H9 (cell line): ENCODE measurements at regions not wholly inside any gene's neighbourhood (a gene's known extent, or its start where the extent isn't known, plus 50 kb on each side); places are given as distances from the start of the nearest gene placed in this dataset.

Experiments
- DNase-seq: peaks from one replicate; pipeline ENCODE4 v3.0.0-alpha.2; 2017
- H2AFZ ChIP-seq: one replicate; pipeline ENCODE4 v1.6.1; 2013; ENCODE audit warnings: mild to moderate bottlenecking, low read length, control low read depth, moderate library complexity
- H2AK5ac ChIP-seq: 2 replicates; pipeline ENCODE4 v1.6.1; 2013; ENCODE audit warnings: low read length, control low read depth, mixed read lengths; ENCODE audit not compliant: insufficient read length
- H2BK120ac ChIP-seq: one replicate; pipeline ENCODE4 v1.6.1; 2013; ENCODE audit warnings: low read depth, mild to moderate bottlenecking, low read length, control low read depth, inconsistent platforms; ENCODE audit not compliant: poor library complexity, severe bottlenecking
- H2BK12ac ChIP-seq: 2 replicates; pipeline ENCODE4 v1.6.1; 2013; ENCODE audit warnings: low read length, control low read depth, mixed read lengths, low read depth; ENCODE audit not compliant: insufficient read length
- H2BK15ac ChIP-seq: 2 replicates; pipeline ENCODE4 v1.6.1; 2013; ENCODE audit warnings: low read depth, low read length, control low read depth
- H2BK20ac ChIP-seq: one replicate; pipeline ENCODE4 v1.6.1; 2013; ENCODE audit warnings: low read depth, mild to moderate bottlenecking, low read length, control low read depth, inconsistent platforms; ENCODE audit not compliant: poor library complexity, severe bottlenecking
- H2BK5ac ChIP-seq: 2 replicates; pipeline ENCODE4 v1.6.1; 2013; ENCODE audit warnings: low read length, control low read depth, mixed read lengths; ENCODE audit not compliant: insufficient read length
- H3K14ac ChIP-seq: 2 replicates; pipeline ENCODE4 v1.6.1; 2013; ENCODE audit warnings: low read length, control low read depth; ENCODE audit not compliant: insufficient read depth
- H3K18ac ChIP-seq: 2 replicates; pipeline ENCODE4 v1.6.1; 2013; ENCODE audit warnings: low read depth, mild to moderate bottlenecking, mixed read lengths, low read length, control low read depth; ENCODE audit not compliant: insufficient read length
- H3K23ac ChIP-seq: 2 replicates; pipeline ENCODE4 v1.6.1; 2013; ENCODE audit warnings: low read length, control low read depth, mixed read lengths, low read depth; ENCODE audit not compliant: insufficient read length
- H3K23me2 ChIP-seq: 2 replicates; pipeline ENCODE4 v1.6.1; 2013; ENCODE audit warnings: low read depth, mild to moderate bottlenecking, mixed read lengths, low read length, control low read depth; ENCODE audit not compliant: insufficient read length, poor library complexity, severe bottlenecking
- H3K27ac ChIP-seq: 2 replicates; pipeline ENCODE4 v1.5.1; 2013; ENCODE audit warnings: low read length, control low read depth, mixed read lengths, low read depth; ENCODE audit not compliant: insufficient read length
- H3K27me3 ChIP-seq: 2 replicates; pipeline ENCODE4 v1.6.1; 2013; ENCODE audit warnings: low read length, control low read depth, inconsistent platforms; ENCODE audit not compliant: insufficient read depth
- H3K4ac ChIP-seq: 2 replicates; pipeline ENCODE4 v1.6.1; 2013; ENCODE audit warnings: low read depth, mild to moderate bottlenecking, control low read depth, inconsistent platforms, low read length, moderate library complexity
- H3K4me1 ChIP-seq: 2 replicates; pipeline ENCODE4 v1.6.1; 2013; ENCODE audit warnings: low read length, control low read depth, inconsistent platforms; ENCODE audit not compliant: insufficient read depth
- H3K4me2 ChIP-seq: 2 replicates; pipeline ENCODE4 v1.6.1; 2013; ENCODE audit warnings: low read length, control low read depth, mixed read lengths; ENCODE audit not compliant: insufficient read length, insufficient read depth
- H3K56ac ChIP-seq: 2 replicates; pipeline ENCODE4 v1.6.1; 2013; ENCODE audit warnings: low read depth, mild to moderate bottlenecking, mixed read lengths, low read length, control low read depth; ENCODE audit not compliant: insufficient read length
- H3K79me1 ChIP-seq: 2 replicates; pipeline ENCODE4 v1.6.1; 2013; ENCODE audit warnings: low read depth, mild to moderate bottlenecking, moderate library complexity, low read length, control low read depth, inconsistent platforms; ENCODE audit not compliant: insufficient read depth, poor library complexity, severe bottlenecking
- H3K79me2 ChIP-seq: 2 replicates; pipeline ENCODE4 v1.6.1; 2013; ENCODE audit warnings: low read length, control low read depth, inconsistent platforms; ENCODE audit not compliant: insufficient read depth
- H3K9ac ChIP-seq: 2 replicates; pipeline ENCODE4 v1.6.1; 2013; ENCODE audit warnings: low read length, control low read depth, mixed read lengths; ENCODE audit not compliant: insufficient read length; ENCODE audit errors: extremely low read depth
- H3K9me3 ChIP-seq: one replicate; pipeline ENCODE4 v1.6.1; 2013; ENCODE audit warnings: low read depth, low read length, inconsistent platforms; ENCODE audit not compliant: control insufficient read depth
- H3T11ph ChIP-seq: one replicate; pipeline ENCODE4 v1.6.1; 2013; ENCODE audit warnings: mild to moderate bottlenecking, low read length, control low read depth, inconsistent platforms
- H4K20me1 ChIP-seq: one replicate; pipeline ENCODE4 v1.6.1; 2013; ENCODE audit not compliant: control insufficient read depth, insufficient read length, insufficient read depth
- H4K5ac ChIP-seq: 2 replicates; pipeline ENCODE4 v1.6.1; 2013; ENCODE audit warnings: low read depth, mild to moderate bottlenecking, mixed read lengths, low read length, control low read depth; ENCODE audit not compliant: insufficient read length
- H4K8ac ChIP-seq: replicated peaks from 2 replicates; pipeline ENCODE4 v1.6.1; 2013; ENCODE audit warnings: low read length, control low read depth, mixed read lengths, low read depth; ENCODE audit not compliant: insufficient read length
- H4K91ac ChIP-seq: 2 replicates; pipeline ENCODE4 v1.6.1; 2013; ENCODE audit warnings: low read depth, mild to moderate bottlenecking, moderate library complexity, mixed read lengths, low read length, control low read depth; ENCODE audit not compliant: insufficient read length
- H3K27ac Mint-ChIP-seq, 3 experiments: 2 replicates in 2 of 3; 3 replicates in 1 of 3; pipeline ENCODE4 v1.8.0; 2020 to 2021; ENCODE audit warnings: mixed read lengths in 3 of 3, mild to moderate bottlenecking in 1 of 3, moderate library complexity in 1 of 3
- H3K27me3 Mint-ChIP-seq: 2 replicates; pipeline ENCODE4 v1.8.0; 2021; ENCODE audit warnings: low read depth, mild to moderate bottlenecking, moderate library complexity, mixed read lengths
- H3K36me3 Mint-ChIP-seq, 3 experiments: 2 replicates in 2 of 3; 3 replicates in 1 of 3; pipeline ENCODE4 v1.8.0; 2020 to 2021; ENCODE audit warnings: low read depth in 3 of 3, mixed read lengths in 3 of 3; ENCODE audit not compliant: insufficient read depth in 1 of 3
- H3K4me1 Mint-ChIP-seq, 2 experiments: 2 replicates each; pipeline ENCODE4 v1.8.0; 2020; ENCODE audit warnings: mixed read lengths in 2 of 2
- H3K4me3 Mint-ChIP-seq, 2 experiments: 2 replicates in 1 of 2; 3 replicates in 1 of 2; pipeline ENCODE4 v1.8.0; 2020 to 2021; ENCODE audit warnings: mild to moderate bottlenecking in 2 of 2, mixed read lengths in 2 of 2, moderate library complexity in 1 of 2
- H3K9me3 Mint-ChIP-seq, 2 experiments: 2 replicates in 1 of 2; 3 replicates in 1 of 2; pipeline ENCODE4 v1.8.0; 2020; ENCODE audit warnings: mild to moderate bottlenecking in 2 of 2, mixed read lengths in 2 of 2, moderate library complexity in 1 of 2
- WGBS: extraction: QIAGEN DNeasy Blood & Tissue Kit; methylation state at CpG from one replicate; pipeline ENCODE4 v1.1.7; 2013; ENCODE audit warnings: missing lambda C conversion rate, low lambda C conversion rate, mixed read lengths; ENCODE audit not compliant: insufficient read length; ENCODE audit errors: extremely low coverage; 5-methylcytosine and 5-hydroxymethylcytosine counted together
- TF ChIP-seq, protein P1 (sequence below): fragments of 200-600 bp; sonication (generic); conservative IDR thresholded peaks from 3 replicates; pipeline ENCODE4 v1.8.0; 2021; ENCODE audit warnings: antibody characterized with exemption, mild to moderate bottlenecking

DNA sequence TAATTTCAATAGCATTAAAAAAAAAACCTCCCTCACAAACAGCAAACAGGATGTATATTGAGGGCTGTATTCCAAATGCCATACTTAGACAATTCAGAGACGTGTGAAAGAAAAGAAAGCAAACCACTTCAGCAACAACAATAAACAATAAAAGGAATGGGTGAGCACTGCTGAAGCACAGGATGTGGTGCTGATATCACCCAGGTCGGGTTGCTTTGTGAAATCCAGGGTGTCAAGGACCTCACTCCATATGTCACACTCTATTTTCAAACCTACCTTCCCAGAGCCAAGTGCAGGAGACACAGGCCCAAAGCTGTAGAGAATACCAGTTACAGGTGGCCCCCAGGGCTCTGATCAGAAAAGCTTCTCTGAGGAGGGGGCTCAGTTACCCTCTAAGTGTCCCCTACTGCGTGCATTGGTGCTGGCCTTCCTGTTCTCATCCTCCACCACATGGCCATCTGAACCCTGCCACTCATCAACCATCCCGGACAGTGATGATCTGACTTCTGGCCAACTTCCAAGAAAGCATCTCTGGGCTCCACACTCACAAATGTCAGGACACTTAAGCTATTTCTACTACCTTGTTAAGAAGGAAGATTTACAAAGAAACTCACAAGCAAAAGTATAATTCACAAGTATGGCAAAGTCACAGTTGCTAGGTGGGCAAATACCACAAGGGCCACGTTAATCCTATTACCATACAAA, 363.0 kb downstream of the SS18 start:
- no peaks in the 10 kb centered on the region; the same call in 1 of the 2 replicates for H3K4me1 ChIP-seq
- no peak overlapping the region for H2BK20ac ChIP-seq
- Mint-ChIP-seq H3K4me3 (no peak overlapping the region), H3K27me3 (0 out of 2 replicates have a peak, but pooled peaks cover 8% of the 10 kb centered on the region), H3K36me3 (peaks cover 1 to 32% (median 10%) of the 10 kb centered on the region in 3 experiments; a peak in 6 of 7 replicates), H3K4me1 (peaks cover 15 to 17% of the 10 kb centered on the region in 2 experiments), H3K27ac (no peak overlapping the region), H3K9me3 (peaks cover 17 to 21% of the 10 kb centered on the region in 2 experiments)
- H4K91ac ChIP-seq, result no peak overlapping the region
- no peaks in the 10 kb centered on the region for H3K9me3 ChIP-seq
- no peaks in the 10 kb centered on the region for H3K79me2 ChIP-seq
- H3K27ac ChIP-seq, result no peak overlapping the region
- no peak overlapping the region for H3K4ac ChIP-seq
- H4K20me1 ChIP-seq, result no peaks in the 10 kb centered on the region
- no peak overlapping the region for H2BK12ac ChIP-seq
- H3K27me3 ChIP-seq, result no peaks in the 10 kb centered on the region
- H3K23ac ChIP-seq, result no peak overlapping the region
- no peak overlapping the region for H3K9ac ChIP-seq
- no peak overlapping the region for H2AFZ ChIP-seq
- H3K23me2 ChIP-seq, result no peaks in the 10 kb centered on the region
- H3K14ac ChIP-seq, result no peak overlapping the region
- TF ChIP-seq, protein P1, sequence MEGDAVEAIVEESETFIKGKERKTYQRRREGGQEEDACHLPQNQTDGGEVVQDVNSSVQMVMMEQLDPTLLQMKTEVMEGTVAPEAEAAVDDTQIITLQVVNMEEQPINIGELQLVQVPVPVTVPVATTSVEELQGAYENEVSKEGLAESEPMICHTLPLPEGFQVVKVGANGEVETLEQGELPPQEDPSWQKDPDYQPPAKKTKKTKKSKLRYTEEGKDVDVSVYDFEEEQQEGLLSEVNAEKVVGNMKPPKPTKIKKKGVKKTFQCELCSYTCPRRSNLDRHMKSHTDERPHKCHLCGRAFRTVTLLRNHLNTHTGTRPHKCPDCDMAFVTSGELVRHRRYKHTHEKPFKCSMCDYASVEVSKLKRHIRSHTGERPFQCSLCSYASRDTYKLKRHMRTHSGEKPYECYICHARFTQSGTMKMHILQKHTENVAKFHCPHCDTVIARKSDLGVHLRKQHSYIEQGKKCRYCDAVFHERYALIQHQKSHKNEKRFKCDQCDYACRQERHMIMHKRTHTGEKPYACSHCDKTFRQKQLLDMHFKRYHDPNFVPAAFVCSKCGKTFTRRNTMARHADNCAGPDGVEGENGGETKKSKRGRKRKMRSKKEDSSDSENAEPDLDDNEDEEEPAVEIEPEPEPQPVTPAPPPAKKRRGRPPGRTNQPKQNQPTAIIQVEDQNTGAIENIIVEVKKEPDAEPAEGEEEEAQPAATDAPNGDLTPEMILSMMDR, result no peak
- no peak overlapping the region for H3K4me2 ChIP-seq
- WGBS, result no CpG with 5 or more reads among the region's 5 CpGs
- H3T11ph ChIP-seq, result no peak overlapping the region
- H4K5ac ChIP-seq, result no peak overlapping the region
- no peak overlapping the region for H3K56ac ChIP-seq
- no peak overlapping the region for H2BK15ac ChIP-seq
- H4K8ac ChIP-seq, result no peak overlapping the region
- H3K79me1 ChIP-seq, result no peaks in the 10 kb centered on the region
- no peak for DNase-seq
- no peak overlapping the region for H2BK120ac ChIP-seq
- no peak overlapping the region for H3K18ac ChIP-seq
- no peak overlapping the region for H2AK5ac ChIP-seq
- H2BK5ac ChIP-seq, result no peak overlapping the region
